Endothelial cell of umbilical vein (primary cell): ENCODE measurements at regions not wholly inside any gene's neighbourhood (a gene's known extent, or its start where the extent isn't known, plus 50 kb on each side); places are given as distances from the start of the nearest gene placed in this dataset.

Experiments used
- BruUV-seq: library from RNA; stranded (reverse); fragments of 400-500 nt; replicated peaks from 2 replicates; lab custom pipeline; 2021; lab: Mats Ljungman, UMichigan
- CTCF ChIA-PET: fragments of 300-600, 350-600 bp; sonication (Branson Sonifier 250); formaldehyde crosslinking; loops from one replicate; lab custom pipeline; 2021; ENCODE audit warnings: antibody characterized with exemption, inconsistent platforms; lab: Charles Lee
- POLR2A ChIA-PET: fragments of 300-600, 350-600 bp; sonication (Branson Sonifier 250); formaldehyde crosslinking; loops from one replicate; lab custom pipeline; 2021; ENCODE audit warnings: antibody characterized with exemption, inconsistent platforms; lab: Charles Lee
- DNase-seq: peaks from one replicate; pipeline ENCODE4 v3.0.0-alpha.2; 2011; ENCODE audit warnings: low read depth, low spot score
- FAIRE-seq: peaks from 2 replicates; lab custom pipeline; 2011; peaks lifted over from hg19 to GRCh38; lab: Jason Lieb, UNC
- H2AFZ ChIP-seq: 2 replicates; pipeline ENCODE4 v1.6.0; 2012; ENCODE audit warnings: low read depth, low read length, control low read depth, inconsistent platforms
- H3K27ac ChIP-seq: 2 replicates; pipeline ENCODE4 v1.5.1; 2011; ENCODE audit warnings: low read depth, mild to moderate bottlenecking, control low read depth, low read length, moderate library complexity; ENCODE audit not compliant: insufficient read depth
- H3K27me3 ChIP-seq, 2 experiments: 2 replicates each; pipeline versions ENCODE4 v1.6.0 to v1.6.1; 2011; ENCODE audit warnings: low read length in 2 of 2, mixed read lengths in 1 of 2; ENCODE audit not compliant: control insufficient read depth in 2 of 2, insufficient read depth in 2 of 2
- H3K36me3 ChIP-seq, 2 experiments: 2 replicates in 1 of 2; 3 replicates in 1 of 2; pipeline ENCODE4 v1.5.1; 2011; ENCODE audit warnings: low read length in 2 of 2, mild to moderate bottlenecking in 1 of 2, moderate library complexity in 1 of 2; ENCODE audit not compliant: control insufficient read depth in 2 of 2, insufficient read depth in 2 of 2; ENCODE audit errors: extremely low read depth in 1 of 2
- H3K4me1 ChIP-seq: 3 replicates; pipeline ENCODE4 v1.5.1; 2011; ENCODE audit warnings: mild to moderate bottlenecking, low read length; ENCODE audit not compliant: control insufficient read depth, insufficient read depth; ENCODE audit errors: extremely low read depth
- H3K4me2 ChIP-seq: 2 replicates; pipeline ENCODE4 v1.6.1; 2011; ENCODE audit warnings: low read length, control low read depth, mixed read lengths; ENCODE audit not compliant: insufficient read depth
- H3K4me3 ChIP-seq, 3 experiments: fragments of 200-600 bp in 1 of 3; sonication (generic), shearing (Covaris generic) in 1 of 3; replicated peaks in 1 of 3; 2 replicates each; pipeline ENCODE4 v1.5.1; 2011 to 2016; ENCODE audit warnings: control low read depth in 3 of 3, low read length in 3 of 3, mild to moderate bottlenecking in 2 of 3, inconsistent platforms in 1 of 3, low read depth in 1 of 3, moderate library complexity in 1 of 3; ENCODE audit not compliant: insufficient read depth in 1 of 3
- H3K79me2 ChIP-seq: 2 replicates; pipeline ENCODE4 v1.6.0; 2012; ENCODE audit warnings: low read length, inconsistent platforms; ENCODE audit not compliant: control insufficient read depth, insufficient read depth
- H3K9ac ChIP-seq: replicated peaks from 2 replicates; pipeline ENCODE3; 2011; ENCODE audit warnings: low read length, control low read depth; ENCODE audit not compliant: insufficient read depth; ENCODE audit errors: extremely low read depth
- H3K9me1 ChIP-seq: replicated peaks from 3 replicates; pipeline ENCODE4 v1.6.0; 2011; ENCODE audit warnings: mild to moderate bottlenecking, low read length; ENCODE audit not compliant: control insufficient read depth, insufficient read depth; ENCODE audit errors: extremely low read depth
- H3K9me3 ChIP-seq: replicated peaks from 2 replicates; pipeline ENCODE4 v1.5.1; 2012; ENCODE audit warnings: low read length, inconsistent platforms; ENCODE audit not compliant: control insufficient read depth, insufficient read depth
- H4K20me1 ChIP-seq: replicated peaks from 2 replicates; pipeline ENCODE3; 2011; ENCODE audit warnings: mild to moderate bottlenecking, low read length; ENCODE audit not compliant: control insufficient read depth, insufficient read depth; ENCODE audit errors: extremely low read depth
- EZH2 ChIP-seq: IDR thresholded peaks from 2 replicates; pipeline ENCODE4 v1.6.1; 2012; ENCODE audit warnings: borderline replicate concordance, low read depth, mild to moderate bottlenecking, moderate library complexity, low read length, inconsistent platforms; ENCODE audit not compliant: severe bottlenecking
- FOS ChIP-seq: IDR thresholded peaks from 2 replicates; pipeline ENCODE4 v1.6.1; 2011; ENCODE audit warnings: mild to moderate bottlenecking, low read length, moderate library complexity, borderline replicate concordance; ENCODE audit not compliant: insufficient read depth
- GATA2 ChIP-seq: IDR thresholded peaks from 2 replicates; pipeline ENCODE4 v1.7.0; 2011; ENCODE audit warnings: low read depth, mild to moderate bottlenecking, moderate library complexity, mixed read lengths, low read length; ENCODE audit not compliant: insufficient read length, insufficient read depth
- JUN ChIP-seq: IDR thresholded peaks from 2 replicates; pipeline ENCODE4 v1.6.1; 2011; ENCODE audit warnings: borderline replicate concordance, low read depth; ENCODE audit not compliant: insufficient read length, insufficient read depth
- MYC ChIP-seq: IDR thresholded peaks from one replicate; pipeline ENCODE4 v1.6.1; 2011; ENCODE audit warnings: mild to moderate bottlenecking, low read depth, low read length
- POLR2A ChIP-seq: IDR thresholded peaks from 2 replicates; pipeline ENCODE4 v1.6.1; 2012; ENCODE audit warnings: low read depth, mild to moderate bottlenecking, control low read depth, low read length
- POLR2AphosphoS5 ChIP-seq: IDR thresholded peaks from 2 replicates; pipeline ENCODE4 v1.6.1; 2012; ENCODE audit warnings: low read depth, mild to moderate bottlenecking, control low read depth, low read length, moderate library complexity; ENCODE audit not compliant: insufficient read depth
- dilution Hi-C: fragments of 300-500 bp; cut with MboI; formaldehyde crosslinking; loops from one replicate; pipeline ENCODE4 v1.15.0; 2019; ENCODE audit warnings: low sequenced_read_pairs; ENCODE audit not compliant: extremely low pct_ligation_motif_present
- intact Hi-C: fragments of 100-400 bp; cut with micrococcal nuclease; formaldehyde crosslinking; loops from one replicate; pipeline ENCODE4 v1.10.0; 2022
- TF ChIP-seq, protein P1 (sequence below): IDR thresholded peaks from 2 replicates; pipeline ENCODE4 v1.6.1; 2011; ENCODE audit not compliant: insufficient read depth, insufficient read length
- TF ChIP-seq, protein P2 (sequence below), 2 donors: IDR thresholded peaks; 1 replicate in 1 of 2; 2 replicates in 1 of 2; pipeline ENCODE4 v1.5.1; 2011; ENCODE audit warnings: low read length in 2 of 2, mild to moderate bottlenecking in 2 of 2, moderate library complexity in 2 of 2, control low read depth in 1 of 2, inconsistent platforms in 1 of 2, low read depth in 1 of 2; ENCODE audit not compliant: insufficient read depth in 1 of 2; ENCODE audit errors: extremely low read depth in 1 of 2

DNA sequence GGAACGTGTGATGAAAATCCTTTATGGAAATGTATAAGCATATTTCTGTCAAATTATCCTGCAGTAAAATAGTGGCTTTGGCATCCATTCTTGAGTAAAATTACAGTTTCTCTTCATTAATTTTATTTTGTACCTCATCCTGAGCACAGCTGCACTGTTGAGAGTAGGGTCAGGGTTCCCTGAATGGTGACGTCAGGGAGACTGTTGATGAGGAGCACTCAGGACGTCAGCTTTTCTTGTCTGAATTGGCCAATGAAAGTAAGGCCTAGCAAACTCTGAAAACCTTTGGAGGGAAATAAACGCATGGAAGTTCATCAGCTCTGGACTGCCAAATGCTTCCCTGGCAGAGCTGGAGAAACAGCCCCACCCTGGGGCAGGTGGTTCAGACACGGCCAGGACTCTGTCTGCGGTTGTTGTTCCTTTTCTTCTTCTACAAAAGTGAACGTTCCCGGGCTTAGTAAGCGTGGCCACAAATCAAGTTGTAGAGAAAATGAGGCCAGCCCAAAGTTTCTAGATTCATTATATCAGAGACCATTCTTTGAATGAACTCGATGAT lies 179.7 kb upstream of the EXOC2 start:
- POLR2A ChIA-PET = no interaction called here

More for the DNA sequence above, 179.7 kb upstream of the EXOC2 start:
- no peaks in the 10 kb centered on the region for H4K20me1 ChIP-seq
- H3K9me1 ChIP-seq = no peaks in the 10 kb centered on the region
- H3K79me2 ChIP-seq = no peaks in the 10 kb centered on the region
- dilution Hi-C loops = no loop called here
- FAIRE-seq (no peak), DNase-seq (no peak)
- TF ChIP-seq, protein P1, sequence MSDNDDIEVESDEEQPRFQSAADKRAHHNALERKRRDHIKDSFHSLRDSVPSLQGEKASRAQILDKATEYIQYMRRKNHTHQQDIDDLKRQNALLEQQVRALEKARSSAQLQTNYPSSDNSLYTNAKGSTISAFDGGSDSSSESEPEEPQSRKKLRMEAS = no peak
- TF ChIP-seq, protein P2, sequence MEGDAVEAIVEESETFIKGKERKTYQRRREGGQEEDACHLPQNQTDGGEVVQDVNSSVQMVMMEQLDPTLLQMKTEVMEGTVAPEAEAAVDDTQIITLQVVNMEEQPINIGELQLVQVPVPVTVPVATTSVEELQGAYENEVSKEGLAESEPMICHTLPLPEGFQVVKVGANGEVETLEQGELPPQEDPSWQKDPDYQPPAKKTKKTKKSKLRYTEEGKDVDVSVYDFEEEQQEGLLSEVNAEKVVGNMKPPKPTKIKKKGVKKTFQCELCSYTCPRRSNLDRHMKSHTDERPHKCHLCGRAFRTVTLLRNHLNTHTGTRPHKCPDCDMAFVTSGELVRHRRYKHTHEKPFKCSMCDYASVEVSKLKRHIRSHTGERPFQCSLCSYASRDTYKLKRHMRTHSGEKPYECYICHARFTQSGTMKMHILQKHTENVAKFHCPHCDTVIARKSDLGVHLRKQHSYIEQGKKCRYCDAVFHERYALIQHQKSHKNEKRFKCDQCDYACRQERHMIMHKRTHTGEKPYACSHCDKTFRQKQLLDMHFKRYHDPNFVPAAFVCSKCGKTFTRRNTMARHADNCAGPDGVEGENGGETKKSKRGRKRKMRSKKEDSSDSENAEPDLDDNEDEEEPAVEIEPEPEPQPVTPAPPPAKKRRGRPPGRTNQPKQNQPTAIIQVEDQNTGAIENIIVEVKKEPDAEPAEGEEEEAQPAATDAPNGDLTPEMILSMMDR (IDR thresholded peaks at IDR 0.05; ENCODE audit: extremely low read depth in 1 of 2, insufficient read depth in 1 of 2, low read depth in 1 of 2, low read length in 2 of 2) = no peak
- TF ChIP-seq EZH2 (no peak), JUN (no peak), POLR2A (no peak), POLR2AphosphoS5 (no peak), GATA2 (no peak), FOS (no peak), MYC (no peak)
- H2AFZ ChIP-seq = no peak overlapping the region
- H3K27me3 ChIP-seq = no peaks in the 10 kb centered on the region
- H3K4me2 ChIP-seq = no peak overlapping the region
- H3K4me3 ChIP-seq = no peak overlapping the region
- CTCF ChIA-PET = no interaction called here
- H3K4me1 ChIP-seq = no peaks in the 10 kb centered on the region
- no peaks in the 10 kb centered on the region for H3K9me3 ChIP-seq
- BruUV-seq = no TSS peak
- no peak overlapping the region for H3K9ac ChIP-seq
- no peak overlapping the region for H3K27ac ChIP-seq
- intact Hi-C loops = no loop called here
- H3K36me3 ChIP-seq = no peaks in the 10 kb centered on the region
